LHCN-M2 (cell line): ENCODE measurements at regions not wholly inside any gene's neighbourhood (a gene's known extent, or its start where the extent isn't known, plus 50 kb on each side); places are given as distances from the start of the nearest gene placed in this dataset.
A peak's percentile ranks its signal among the peaks of the same experiment; 100 is the strongest.
"Not testable (repeated sequence)": the region's sequence is repeated elsewhere in the genome, so short reads cannot be mapped to it uniquely, and the experiment has no call there.

Experiments
- DNase-seq: peaks from one replicate; pipeline ENCODE4 v3.0.0-alpha.2; 2012; ENCODE audit warnings: low read depth

DNA sequence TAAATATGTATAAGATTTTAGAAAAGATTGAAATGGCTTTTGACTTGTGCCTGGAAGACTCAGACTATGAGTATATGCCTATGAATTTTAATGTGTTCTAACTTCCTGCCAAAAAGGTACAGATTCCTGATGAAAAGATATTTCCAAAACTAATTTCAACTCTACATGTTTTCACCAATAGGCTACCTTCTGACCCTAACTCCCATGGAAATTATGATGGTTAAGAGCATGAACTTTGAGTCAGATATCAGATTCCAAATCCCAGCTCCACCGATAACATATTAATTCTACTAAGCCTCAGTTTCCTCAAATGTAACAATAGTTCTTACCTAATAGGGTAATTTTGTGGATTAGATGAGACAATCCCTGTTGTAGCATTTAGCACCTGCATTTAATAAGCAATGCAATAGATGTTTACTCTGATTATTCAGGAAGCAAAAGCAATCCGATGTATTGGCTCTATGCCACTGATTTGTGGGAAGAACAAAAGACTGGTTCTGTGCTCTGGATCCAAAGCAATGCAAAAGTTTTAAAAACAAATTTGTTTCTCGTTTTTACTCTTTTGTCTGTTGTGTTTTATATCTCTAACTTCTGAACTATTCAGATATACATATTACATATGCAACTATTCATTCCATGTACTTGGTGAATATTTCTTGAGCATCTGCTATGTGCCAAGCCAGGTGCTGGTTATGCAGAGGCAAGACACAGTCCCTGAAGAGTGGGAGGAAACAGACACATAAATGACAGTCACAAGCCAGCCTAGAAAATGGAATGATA is 115.4 kb downstream of the GATA6 start:
- no peak for DNase-seq

DNA sequence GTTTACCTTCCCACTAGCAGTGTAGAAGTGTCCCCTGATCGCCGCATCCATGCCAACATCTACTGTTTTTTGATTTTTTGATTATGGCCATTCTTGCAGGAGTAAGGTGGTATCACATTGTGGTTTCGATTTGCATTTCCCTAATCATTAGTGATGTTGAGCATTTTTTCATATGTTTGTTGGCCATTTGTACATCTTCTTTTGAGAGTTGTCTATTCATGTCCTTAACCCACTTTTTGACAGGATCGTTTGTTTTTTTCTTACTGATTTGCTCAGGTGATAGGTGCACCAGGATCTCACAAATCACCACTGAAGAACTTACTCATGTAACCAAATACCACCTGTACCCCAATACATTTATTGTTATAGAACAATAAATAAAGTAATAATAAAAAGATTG is 114.5 kb downstream of the GATA6 start:
- not testable (repeated sequence) for DNase-seq

DNA sequence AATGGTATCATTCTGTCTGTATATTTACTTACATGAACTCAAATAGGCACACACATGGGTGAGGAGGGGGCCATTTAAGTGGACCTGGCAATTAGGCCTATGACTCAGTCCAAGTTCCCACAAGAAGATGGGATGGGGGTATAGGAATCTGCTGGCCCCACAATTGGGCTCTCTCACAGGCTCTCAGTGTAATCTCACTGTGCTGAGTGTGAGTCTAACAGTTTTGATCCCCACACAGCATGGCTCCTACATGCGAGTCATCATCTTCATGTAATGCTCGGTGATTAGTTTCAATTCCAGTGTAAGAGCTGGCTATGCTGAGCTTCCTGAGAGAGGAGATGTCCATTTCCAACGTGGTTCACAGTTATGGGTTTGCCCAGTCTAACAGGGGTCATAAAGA is 114.0 kb downstream of the GATA6 start:
- no peak for DNase-seq

DNA sequence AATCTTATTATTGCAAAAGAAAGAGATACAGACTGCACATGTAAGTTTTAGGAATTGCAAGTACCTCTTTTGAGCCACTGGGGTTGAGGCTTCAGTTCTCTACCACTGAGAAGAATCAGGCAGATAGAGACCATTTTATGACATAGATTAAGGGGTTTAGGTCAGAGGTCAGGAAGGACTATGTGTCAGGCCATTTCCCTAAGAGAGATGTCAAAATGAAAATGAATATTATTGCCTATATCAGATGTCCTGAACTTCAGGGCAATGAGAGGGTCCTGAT is 113.7 kb downstream of the GATA6 start:
- DNase-seq = no peak

DNA sequence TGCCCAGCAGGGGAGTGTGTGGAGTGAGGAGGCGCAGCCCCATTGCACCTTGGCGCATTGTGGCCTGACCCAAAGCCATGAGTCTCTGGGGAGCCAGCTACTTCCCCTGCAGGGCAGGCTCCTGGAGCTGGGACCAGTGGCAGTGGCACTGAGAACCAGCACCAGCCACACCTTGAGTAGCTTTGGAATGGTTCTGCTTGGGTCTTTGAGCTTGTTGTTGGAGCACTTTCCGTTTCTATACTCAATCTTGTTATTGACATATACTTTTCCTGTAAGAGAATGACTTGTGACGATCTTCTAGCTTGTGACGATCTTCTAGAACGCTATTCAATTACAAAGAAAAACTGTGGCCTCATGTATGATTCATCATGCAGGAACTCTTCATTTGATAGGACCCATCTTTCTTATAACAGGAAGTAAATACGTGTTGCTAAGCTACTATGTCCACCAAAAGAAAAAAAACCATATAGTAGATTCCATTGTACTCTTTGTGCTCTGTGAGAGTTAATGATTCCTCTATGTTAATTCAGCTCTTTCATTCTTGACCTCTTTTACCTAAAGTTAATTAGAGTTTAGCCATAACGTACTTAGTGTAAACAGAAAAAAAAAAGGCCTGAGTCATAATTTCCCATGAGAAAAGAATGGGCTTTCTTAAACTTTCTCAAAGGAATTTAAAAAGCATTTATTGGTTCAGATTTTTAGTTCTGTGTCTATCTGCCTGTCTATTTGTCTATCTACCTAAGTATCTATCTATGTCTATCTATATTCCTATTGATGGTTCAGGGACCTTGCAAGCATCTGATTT is 113.1 kb downstream of the GATA6 start:
- DNase-seq = peak; percentile 14

DNA sequence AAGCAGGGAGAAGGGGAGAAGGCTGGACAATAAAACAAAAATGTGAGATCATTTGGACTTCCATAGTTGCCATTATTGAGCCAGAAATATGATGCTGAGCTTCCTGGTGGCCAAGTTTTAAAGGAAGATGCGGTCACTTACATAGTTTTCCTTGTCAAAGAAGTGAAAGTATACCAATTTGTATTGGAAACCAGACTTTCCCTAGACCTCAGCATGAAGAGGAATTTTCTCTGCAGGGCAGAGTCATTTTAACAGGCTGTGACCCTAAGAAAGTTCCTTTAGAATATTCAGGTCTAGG is 111.0 kb downstream of the GATA6 start:
- no peak for DNase-seq

DNA sequence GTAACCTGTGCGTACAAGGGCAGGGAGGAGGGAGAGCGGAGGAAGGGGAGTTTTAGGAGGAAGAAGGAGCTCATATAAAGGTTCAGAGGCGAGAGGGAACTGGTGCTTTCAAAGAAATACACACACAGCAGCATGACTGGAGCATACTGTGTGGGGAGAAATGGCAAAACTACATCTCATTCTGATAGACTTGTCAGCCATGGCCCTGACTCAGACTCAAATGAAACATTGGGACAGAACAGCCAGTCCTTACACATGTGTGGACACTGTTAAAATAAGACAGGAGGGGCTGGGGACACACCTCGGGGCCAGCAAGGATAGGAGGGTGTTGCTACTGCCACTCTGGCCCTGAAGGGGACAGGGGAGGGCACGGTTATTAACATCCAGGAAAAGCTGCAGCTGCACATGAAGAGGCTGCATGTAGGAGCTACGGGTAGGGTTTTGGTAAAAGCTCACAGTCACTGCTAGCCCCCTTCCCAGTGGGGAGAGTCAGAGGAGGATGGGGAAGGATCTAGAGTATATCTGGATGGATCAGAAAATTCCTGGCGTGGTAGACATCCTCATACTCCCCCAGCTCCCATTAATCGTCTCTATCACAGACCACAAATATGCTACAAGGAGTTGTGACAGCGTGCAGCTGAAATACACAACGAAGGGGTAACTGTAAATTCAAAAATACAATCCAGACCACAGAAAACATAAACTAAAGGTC is 110.5 kb downstream of the GATA6 start:
- DNase-seq = no peak

DNA sequence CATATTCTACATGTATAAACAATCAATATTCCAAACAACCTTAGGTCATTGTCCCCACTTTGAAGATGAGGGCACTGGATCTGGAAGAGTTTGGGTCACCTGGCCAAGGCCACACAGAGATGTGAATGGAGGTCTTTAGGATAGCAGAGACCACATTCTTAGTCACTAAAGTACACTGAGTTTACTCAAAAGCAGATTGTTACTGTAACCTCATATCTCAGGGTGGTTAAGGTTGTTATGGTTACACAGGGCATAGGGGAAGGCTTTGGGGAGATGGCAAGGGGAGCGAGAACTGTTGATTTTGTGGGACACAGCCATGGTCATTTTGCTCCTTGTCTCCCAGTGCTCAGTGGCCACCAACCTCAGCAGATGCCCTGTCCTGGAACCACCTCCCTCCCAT is 109.4 kb downstream of the GATA6 start:
- no peak for DNase-seq

DNA sequence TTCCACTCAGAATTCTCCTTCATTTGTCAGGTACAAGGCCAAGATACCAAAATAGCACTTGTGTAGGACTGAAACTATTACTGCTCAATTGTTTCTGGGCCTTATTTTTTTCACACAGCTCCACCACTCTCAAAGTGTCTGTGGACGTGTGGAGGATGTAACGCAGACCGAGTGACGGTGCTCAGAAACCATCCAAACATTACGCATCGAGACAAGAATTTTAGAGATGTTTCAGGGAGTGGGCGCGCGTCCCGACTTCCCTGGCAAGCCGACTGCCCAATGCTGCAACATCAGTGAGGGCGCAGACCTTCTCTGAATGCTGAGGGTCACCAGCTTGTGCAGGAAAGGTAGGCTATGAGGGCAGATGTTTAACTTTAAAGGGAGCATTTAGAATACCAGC is 108.4 kb downstream of the GATA6 start:
- DNase-seq = no peak

DNA sequence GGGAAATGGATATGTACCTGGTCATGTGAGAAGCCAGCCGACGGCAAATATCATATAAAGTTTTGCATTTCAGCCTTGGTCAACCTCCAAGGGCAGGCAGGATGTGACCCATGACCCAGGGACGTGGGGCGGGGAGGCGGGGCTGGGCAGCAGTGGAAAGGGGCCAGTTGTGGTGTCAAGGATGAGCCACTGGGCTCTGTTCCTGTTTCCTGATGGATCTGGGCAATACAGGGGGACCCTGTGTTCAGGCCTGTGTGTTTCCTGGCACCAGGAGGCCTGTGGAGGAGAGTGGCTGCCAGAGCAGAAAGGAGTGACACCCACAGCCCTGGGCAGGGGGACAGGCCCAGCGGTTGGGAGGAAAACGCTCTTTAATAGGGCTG is 106.9 kb downstream of the GATA6 start:
- no peak for DNase-seq

DNA sequence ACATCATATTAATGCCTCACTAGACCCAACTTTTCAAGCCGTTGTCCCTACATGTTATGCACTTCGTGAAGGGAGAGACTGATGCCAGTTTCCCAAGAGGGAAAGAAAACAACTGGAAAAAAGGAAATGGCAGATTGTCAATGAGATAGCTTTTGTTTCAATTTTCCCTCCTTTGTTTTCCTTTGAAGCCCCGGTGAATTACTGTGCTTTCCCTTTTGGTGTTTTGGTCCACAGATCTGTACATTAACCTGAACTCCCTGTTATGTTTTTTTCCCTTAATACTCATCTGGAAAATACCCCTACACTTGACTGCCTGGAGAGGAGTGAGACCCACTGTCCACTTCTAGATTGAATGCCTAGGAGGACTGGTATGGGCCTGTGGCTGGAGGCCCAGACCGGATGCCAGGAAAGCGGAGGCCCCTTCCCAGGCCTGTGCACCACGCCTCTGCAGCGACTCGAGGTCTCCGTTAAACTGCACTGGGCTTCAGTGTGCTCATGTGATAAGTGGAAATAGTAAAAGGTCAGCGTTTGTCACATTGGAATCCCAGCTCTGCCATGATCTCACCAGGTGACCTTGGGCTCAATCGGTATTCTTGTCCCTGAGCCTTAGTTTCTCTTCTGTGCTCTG is 106.4 kb downstream of the GATA6 start:
- no peak for DNase-seq

DNA sequence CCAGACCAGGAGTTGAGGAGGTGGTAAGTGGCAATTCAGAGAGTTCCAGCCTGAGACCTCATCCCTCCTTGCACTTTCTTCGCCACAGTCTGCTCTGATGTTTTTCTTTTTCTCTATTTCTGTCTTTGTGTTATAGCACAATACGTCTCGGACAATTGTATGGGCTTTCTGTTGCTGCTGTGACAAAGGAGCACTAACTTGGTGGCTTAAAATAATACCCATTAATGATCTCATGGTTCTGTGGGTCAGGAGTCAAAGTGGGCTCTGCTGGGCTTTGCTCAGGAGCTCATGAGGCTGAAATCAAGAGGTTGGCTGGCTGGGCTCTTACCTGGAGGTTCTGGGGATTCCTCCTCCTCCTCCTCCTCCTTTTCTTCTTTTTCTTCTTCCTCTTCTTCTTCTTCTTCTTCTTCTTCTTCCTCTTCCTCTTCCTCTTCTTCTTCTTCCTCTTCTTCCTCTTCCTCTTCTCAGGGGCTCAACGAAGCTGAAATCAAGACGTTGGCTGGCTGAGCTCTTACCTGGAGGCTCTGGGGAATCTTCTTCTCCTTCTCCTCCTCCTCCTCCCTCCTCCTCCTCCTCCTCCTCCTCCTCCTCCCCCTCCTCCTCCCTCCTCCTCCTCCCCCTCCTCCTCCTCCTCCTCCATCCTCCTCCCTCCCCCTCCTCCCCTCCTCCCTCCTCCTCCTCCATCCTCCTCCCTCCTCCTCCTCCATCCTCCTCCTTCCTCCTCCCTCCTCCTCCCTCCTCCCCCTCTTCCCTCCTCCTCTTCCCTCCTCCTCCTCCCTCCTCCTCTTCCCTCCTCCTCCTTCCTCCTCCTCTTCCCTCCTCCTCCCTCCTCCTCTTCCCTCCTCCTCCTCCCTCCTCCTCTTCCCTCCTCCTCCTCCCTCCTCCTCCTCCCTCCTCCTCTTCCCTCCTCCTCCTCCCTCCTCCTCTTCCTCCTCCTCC is 104.0 kb downstream of the GATA6 start:
- DNase-seq = no peak

DNA sequence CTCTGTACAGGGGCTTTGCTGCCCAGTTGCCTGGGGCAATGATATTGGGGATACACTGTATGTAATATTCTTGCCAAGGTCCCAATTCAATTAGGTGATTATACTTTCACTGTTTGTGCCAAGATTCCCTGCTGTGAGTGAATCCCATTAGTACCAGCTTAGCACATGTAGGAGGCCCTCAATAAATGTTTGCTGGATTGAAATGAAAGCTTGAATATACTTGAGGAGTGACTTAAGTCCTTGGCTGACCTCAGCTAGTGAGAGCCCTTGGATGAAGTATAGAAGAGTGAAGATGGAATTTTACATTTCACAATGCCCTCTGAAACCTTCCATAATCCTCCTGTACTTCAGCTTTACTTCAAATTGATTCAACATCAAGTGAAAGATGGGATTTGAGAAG is 102.9 kb downstream of the GATA6 start:
- DNase-seq = no peak

DNA sequence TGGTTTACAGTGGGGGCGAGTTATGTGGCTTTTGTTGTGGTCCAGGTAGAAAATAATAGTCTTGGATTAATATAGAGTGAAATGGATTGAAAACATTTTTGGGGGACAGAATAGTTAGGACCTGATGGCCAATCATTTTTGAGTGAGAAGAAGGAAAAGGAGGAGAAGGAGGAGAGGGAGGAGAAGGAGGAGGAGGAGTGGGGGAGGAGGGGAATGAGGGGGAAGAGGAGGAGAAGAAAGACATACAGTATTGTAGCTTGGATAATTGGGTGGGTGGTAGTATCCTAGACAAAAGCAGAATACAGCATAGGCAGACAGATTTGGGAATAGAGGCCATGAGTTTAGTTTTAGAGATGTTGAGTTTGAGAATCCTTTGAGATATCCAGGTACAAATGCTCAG is 101.6 kb downstream of the GATA6 start:
- no peak for DNase-seq

DNA sequence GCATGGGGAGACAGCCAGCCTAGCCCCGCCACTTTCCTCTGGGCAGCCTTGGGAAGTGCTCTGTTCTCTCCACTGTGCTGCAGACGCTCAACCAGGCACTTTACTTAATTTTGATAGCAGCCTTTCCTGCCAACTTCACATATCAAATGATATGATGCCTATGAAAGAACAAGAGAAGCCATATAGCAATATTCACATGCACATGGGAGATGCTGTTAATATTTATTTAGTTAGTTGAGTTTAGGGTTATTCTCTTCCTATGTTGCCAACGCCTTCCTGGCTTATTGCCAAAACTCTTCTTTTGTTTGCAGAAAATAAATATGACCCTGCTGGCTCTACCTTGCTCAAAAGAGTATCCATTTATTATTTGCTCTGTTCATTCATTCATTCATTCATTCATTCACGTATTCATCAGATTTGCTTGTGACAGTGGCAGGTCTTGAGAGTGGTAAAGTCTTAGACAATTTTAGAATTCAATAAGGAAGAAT is 99.3 kb downstream of the GATA6 start:
- no peak for DNase-seq

DNA sequence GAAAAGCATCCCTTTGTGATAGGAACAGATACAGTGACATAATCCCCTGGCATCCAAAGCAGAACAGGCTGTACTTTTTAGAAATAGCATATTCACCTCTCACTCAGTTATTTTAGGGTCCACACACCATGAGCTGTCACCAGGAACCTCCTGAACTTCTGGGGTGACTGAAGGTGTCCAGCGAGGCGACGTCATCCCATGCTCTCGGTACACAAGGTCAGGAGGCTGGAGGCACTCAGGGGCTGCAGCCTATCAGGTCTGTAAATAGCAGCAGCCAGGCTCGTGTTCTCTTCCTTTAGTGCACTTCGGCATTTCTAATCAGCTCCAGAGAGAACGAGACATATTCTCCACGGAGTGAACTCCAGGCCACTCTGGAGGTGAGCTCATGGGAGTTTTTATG is 98.3 kb downstream of the GATA6 start:
- no peak for DNase-seq

DNA sequence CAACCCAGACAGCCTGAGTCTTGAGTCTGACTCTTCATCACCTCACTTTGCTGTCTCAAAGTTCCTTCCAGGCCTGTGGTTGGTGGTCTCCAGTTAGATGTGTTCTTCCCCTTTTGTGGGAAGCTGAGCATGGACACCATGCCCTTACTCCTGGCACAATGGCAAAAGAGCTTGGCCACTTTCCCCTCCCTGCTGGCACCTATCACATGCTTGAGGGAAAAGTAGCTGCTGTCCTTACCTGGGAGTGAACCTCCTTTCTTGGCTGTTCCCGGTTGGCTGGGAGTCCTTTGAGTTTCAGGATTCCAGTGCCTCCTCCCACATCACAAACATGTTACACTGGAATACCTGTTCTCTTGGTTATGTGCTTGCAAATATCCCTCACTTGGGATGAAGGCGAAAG is 97.8 kb downstream of the GATA6 start:
- DNase-seq = no peak

DNA sequence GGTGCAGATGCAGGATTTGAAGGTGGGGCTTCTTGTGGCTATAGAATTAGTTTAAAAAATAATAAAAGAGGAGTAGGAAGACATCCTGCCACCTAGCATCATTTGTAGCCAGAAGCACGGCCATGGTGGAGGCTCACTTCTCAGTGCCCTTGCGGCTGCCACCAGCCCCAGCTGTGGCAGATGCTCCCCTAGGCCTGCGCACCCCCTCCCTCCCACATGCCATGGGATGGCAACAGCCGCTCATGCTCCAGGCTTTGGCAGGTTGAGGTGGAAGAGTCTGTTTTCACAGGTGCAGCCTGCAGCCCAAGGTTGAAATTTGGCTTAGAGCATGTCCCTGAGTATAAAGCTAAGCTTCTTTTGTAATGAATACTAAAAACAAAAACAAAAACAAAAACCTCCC is 96.4 kb downstream of the GATA6 start:
- no peak for DNase-seq

DNA sequence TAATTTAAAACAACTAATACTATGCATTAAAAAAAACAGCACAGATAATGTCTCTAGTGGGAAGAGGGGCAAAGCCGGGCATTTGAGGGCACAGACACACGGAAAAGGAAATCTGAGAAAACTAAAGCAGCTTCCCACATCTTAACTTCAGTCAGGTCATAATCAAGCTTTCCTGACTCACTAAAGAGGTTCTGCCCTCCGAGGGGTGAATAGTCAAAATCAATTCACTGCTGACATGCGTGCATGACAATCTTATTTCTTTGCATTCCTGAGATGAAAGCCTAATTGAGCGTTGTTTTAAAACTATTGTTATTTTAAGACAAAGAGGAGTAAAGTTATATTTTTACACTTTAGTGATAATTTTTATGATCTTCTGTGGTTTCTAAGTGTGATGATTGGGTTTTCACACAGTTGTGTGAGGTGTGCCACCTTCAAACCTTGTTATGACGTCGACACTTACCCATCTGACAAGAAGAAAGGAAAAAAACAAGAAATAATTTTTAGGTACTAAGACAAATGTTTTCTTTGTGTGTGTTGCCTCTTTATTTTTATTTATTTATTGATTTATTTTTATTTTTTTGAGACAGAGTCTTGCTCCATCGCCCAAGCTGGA is 90.9 kb downstream of the GATA6 start:
- no peak for DNase-seq

DNA sequence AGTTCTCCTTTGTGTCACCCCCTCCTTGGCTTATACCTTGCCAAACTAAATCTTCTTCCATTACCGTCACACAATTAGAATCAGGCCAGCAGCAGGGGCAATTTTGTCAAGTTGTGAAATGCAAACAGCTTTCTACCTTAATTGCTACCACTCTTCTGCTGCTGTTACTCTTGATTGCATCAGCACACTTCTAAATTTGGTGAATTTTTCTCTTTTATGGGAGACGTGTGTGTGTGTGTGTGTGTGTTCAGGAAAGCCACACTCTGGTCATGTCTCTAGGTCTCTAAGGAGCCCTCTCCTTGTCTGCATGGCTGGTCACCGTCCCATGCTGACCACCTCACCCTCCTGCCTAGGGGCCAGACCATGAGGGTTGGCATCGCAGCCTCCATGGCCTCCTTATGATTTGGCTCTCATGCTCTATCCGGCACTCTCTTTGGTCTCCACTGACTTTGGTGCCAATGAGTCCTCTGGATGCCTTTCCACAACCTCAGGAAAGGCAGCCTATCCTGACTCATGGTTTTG is 87.7 kb downstream of the GATA6 start:
- DNase-seq = no peak

DNA sequence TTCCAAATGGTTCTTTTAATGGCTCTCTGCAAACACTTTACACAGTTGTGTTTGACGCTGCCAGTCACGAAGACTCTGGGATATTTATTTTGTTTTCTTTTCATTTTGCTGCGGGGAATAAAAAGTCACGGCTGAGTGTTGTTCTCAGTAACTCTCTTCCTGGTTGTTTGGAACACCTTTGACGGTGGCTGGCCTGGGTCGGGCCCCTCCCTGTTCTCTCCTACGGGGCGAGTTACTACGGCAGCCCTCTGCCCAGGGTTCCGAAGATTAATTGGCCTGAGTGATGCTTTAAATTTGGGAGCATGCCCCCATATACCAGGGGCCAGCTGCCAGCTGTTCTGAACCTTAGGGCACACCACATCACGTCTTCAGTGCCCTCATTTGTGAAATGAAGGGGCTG is 84.7 kb downstream of the GATA6 start:
- DNase-seq = no peak
